ENCODE measurements at regions not wholly inside any gene's neighbourhood (a gene's known extent, or its start where the extent isn't known, plus 50 kb on each side); places are given as distances from the start of the nearest gene placed in this dataset.

GRCh38 chr13:64007339-64007738, 2591.7 kb upstream of the PCDH20 start:
- Histone ChIP-seq H3F3A (replicated peaks; ENCODE audit: low read depth) (no peaks in the 10 kb centered on the region), H3K27ac (ENCODE audit: low read depth) (no peak overlapping the region), H3K4me2 (no peak overlapping the region), H3K79me2 (replicated peaks; ENCODE audit: insufficient read depth) (no peaks in the 10 kb centered on the region), H3K4me1 (ENCODE audit: insufficient read depth) (no peaks in the 10 kb centered on the region), H4K20me1 (replicated peaks; ENCODE audit: insufficient read depth) (no peaks in the 10 kb centered on the region), H3K9me2 (ENCODE audit: insufficient read depth) (no peaks in the 10 kb centered on the region), H3K27me3 (ENCODE audit: insufficient read depth) (no peaks in the 10 kb centered on the region), H3K36me3 (ENCODE audit: insufficient read depth) (no peaks in the 10 kb centered on the region), H3K4me3 (no peak overlapping the region), H2AFZ (no peak overlapping the region)
- DNase-seq (ENCODE audit: low spot score) (no peak), ATAC-seq (no peak)
- Mint-ChIP-seq H3K27ac (no peak overlapping the region), H3K9me3 (no peaks in the 10 kb centered on the region), H3K36me3 (ENCODE audit: low read depth) (no peaks in the 10 kb centered on the region), H3K27me3 (ENCODE audit: insufficient read depth, low read depth, poor library complexity) (no peaks in the 10 kb centered on the region), H3K4me3 (no peak overlapping the region), H3K4me1 (no peaks in the 10 kb centered on the region)
- TF ChIP-seq STAT1 (IDR thresholded peaks at IDR 0.05; ENCODE audit: unreplicated experiment) = no peak
- TF ChIP-seq EZH2 (IDR thresholded peaks at IDR 0.05; ENCODE audit: low read depth, unreplicated experiment) = no peak
- no peak for TF ChIP-seq ETS1 (IDR thresholded peaks at IDR 0.05)
- no peak for TF ChIP-seq NANOG (IDR thresholded peaks at IDR 0.05; ENCODE audit: borderline replicate concordance)
- no peak for TF ChIP-seq JUNB (IDR thresholded peaks at IDR 0.05; ENCODE audit: unreplicated experiment)
- TF ChIP-seq REST (IDR thresholded peaks at IDR 0.05; ENCODE audit: unreplicated experiment) = no peak
- TF ChIP-seq ZNF462 (CRISPR knock-in tag; IDR thresholded peaks at IDR 0.05) = no peak
- no peak for TF ChIP-seq EZH2phosphoT487 (IDR thresholded peaks at IDR 0.05; ENCODE audit: unreplicated experiment)
- no peak for TF ChIP-seq ZNF331 (CRISPR knock-in tag; IDR thresholded peaks at IDR 0.05; ENCODE audit: low read depth)
- TF ChIP-seq CREB1 (CRISPR knock-in tag; IDR thresholded peaks at IDR 0.05; ENCODE audit: low read depth) = no peak
- TF ChIP-seq ZNF114 (CRISPR knock-in tag; IDR thresholded peaks at IDR 0.05) = no peak
- no peak for TF ChIP-seq POLR2AphosphoS5 (IDR thresholded peaks at IDR 0.05; ENCODE audit: low read depth)

Data from GM23338 (cell line).